WTC11 (cell line): ENCODE measurements at regions not wholly inside any gene's neighbourhood (a gene's known extent, or its start where the extent isn't known, plus 50 kb on each side); places are given as distances from the start of the nearest gene placed in this dataset.

Experiments
- ATAC-seq: fragments of 200-7000 bp; cut with Tn5 transposase; 2 replicates; pipeline ENCODE4 v1.10.0; 2021; ENCODE audit warnings: mild to moderate bottlenecking, moderate library complexity
- CTCF ChIA-PET: fragments of 300-600 bp; sonication (Branson Sonifier 250); formaldehyde crosslinking; loops from one replicate; lab custom pipeline; 2021; ENCODE audit warnings: antibody characterized with exemption; lab: Charles Lee
- POLR2A ChIA-PET: fragments of 350-600 bp; sonication (Branson Sonifier 250); formaldehyde crosslinking; loops from one replicate; lab custom pipeline; 2021; ENCODE audit warnings: antibody characterized with exemption; lab: Charles Lee
- DNase-seq: peaks from one replicate; pipeline ENCODE4 v3.0.0; 2021; ENCODE audit warnings: low spot score
- H3K27ac Mint-ChIP-seq: 2 replicates; pipeline ENCODE4 v1.8.0; 2021; ENCODE audit warnings: mixed read lengths
- H3K27me3 Mint-ChIP-seq: 2 replicates; pipeline ENCODE4 v1.8.0; 2021; ENCODE audit warnings: low read depth, mild to moderate bottlenecking, moderate library complexity, mixed read lengths
- H3K36me3 Mint-ChIP-seq: 2 replicates; pipeline ENCODE4 v1.8.0; 2021; ENCODE audit warnings: mixed read lengths
- H3K4me1 Mint-ChIP-seq: 2 replicates; pipeline ENCODE4 v1.8.0; 2022; ENCODE audit warnings: mixed read lengths
- H3K4me3 Mint-ChIP-seq: 2 replicates; pipeline ENCODE4 v1.8.0; 2021; ENCODE audit warnings: mild to moderate bottlenecking, moderate library complexity, mixed read lengths
- H3K9me3 Mint-ChIP-seq: 2 replicates; pipeline ENCODE4 v1.8.0; 2021; ENCODE audit warnings: mixed read lengths
- AR ChIP-seq: fragments of 250-450 bp; sonication (Bioruptor Pico); IDR thresholded peaks from 2 replicates; pipeline ENCODE4 v1.9.0; 2021; ENCODE audit warnings: mild to moderate bottlenecking
- HMGA2 ChIP-seq: fragments of 250-450 bp; sonication (Bioruptor Pico); IDR thresholded peaks from 2 replicates; pipeline ENCODE4 v1.4.0; 2021; ENCODE audit warnings: mild to moderate bottlenecking, moderate library complexity
- NFATC4 ChIP-seq: fragments of 250-450 bp; sonication (Bioruptor Pico); IDR thresholded peaks from 2 replicates; pipeline ENCODE4 v1.9.0; 2021; ENCODE audit warnings: mild to moderate bottlenecking
- NFYB ChIP-seq: sonication (generic); formaldehyde crosslinking; conservative IDR thresholded peaks from 2 replicates; pipeline ENCODE4 v1.8.0; 2022; ENCODE audit warnings: low read depth, missing genetic modification reagents
- NR1H2 ChIP-seq: sonication (generic); formaldehyde crosslinking; IDR thresholded peaks from 2 replicates; pipeline ENCODE4 v1.9.0; 2021; ENCODE audit warnings: mild to moderate bottlenecking, moderate library complexity, missing genetic modification reagents
- PREB ChIP-seq: sonication (generic); formaldehyde crosslinking; IDR thresholded peaks from 2 replicates; pipeline ENCODE4 v1.8.1; 2022; ENCODE audit warnings: mild to moderate bottlenecking, missing genetic modification reagents, moderate library complexity, borderline replicate concordance
- TEAD4 ChIP-seq: sonication (generic); formaldehyde crosslinking; IDR thresholded peaks from 2 replicates; pipeline ENCODE4 v1.8.0; 2022; ENCODE audit warnings: mild to moderate bottlenecking, missing genetic modification reagents
- ZBTB43 ChIP-seq: sonication (generic); formaldehyde crosslinking; IDR thresholded peaks from 2 replicates; pipeline ENCODE4 v1.8.1; 2023; ENCODE audit warnings: mild to moderate bottlenecking, missing genetic modification reagents
- ZNF423 ChIP-seq: fragments of 250-450 bp; sonication (Bioruptor Pico); IDR thresholded peaks from 2 replicates; pipeline ENCODE4 v2.1.2; 2022; ENCODE audit warnings: mild to moderate bottlenecking, moderate library complexity
- ZNF425 ChIP-seq: fragments of 250-450 bp; sonication (Bioruptor Pico); conservative IDR thresholded peaks from 2 replicates; pipeline ENCODE4 v1.9.0; 2021; ENCODE audit warnings: mild to moderate bottlenecking
- TF ChIP-seq, protein P1 (sequence below): sonication (generic); formaldehyde crosslinking; conservative IDR thresholded peaks from 2 replicates; pipeline ENCODE4 v1.8.1; 2023; ENCODE audit warnings: mild to moderate bottlenecking, low read depth, missing genetic modification reagents, moderate library complexity
- TF ChIP-seq, protein P2 (sequence below): sonication (generic); formaldehyde crosslinking; conservative IDR thresholded peaks from 2 replicates; pipeline ENCODE4 v1.8.1; 2022; ENCODE audit warnings: mild to moderate bottlenecking, missing genetic modification reagents
- TF ChIP-seq, protein P3 (sequence below): sonication (generic); formaldehyde crosslinking; IDR thresholded peaks from 2 replicates; pipeline ENCODE4 v1.8.1; 2022; ENCODE audit warnings: missing genetic modification reagents, borderline replicate concordance
- TF ChIP-seq, protein P4 (sequence below): sonication (generic); formaldehyde crosslinking; IDR thresholded peaks from 2 replicates; pipeline ENCODE4 v1.8.1; 2022; ENCODE audit warnings: low read depth, mild to moderate bottlenecking, moderate library complexity, missing genetic modification reagents, borderline replicate concordance
- TF ChIP-seq, protein P5 (sequence below): sonication (generic); formaldehyde crosslinking; IDR thresholded peaks from 2 replicates; pipeline ENCODE4 v1.8.1; 2023; ENCODE audit warnings: mild to moderate bottlenecking, missing genetic modification reagents, borderline replicate concordance

DNA sequence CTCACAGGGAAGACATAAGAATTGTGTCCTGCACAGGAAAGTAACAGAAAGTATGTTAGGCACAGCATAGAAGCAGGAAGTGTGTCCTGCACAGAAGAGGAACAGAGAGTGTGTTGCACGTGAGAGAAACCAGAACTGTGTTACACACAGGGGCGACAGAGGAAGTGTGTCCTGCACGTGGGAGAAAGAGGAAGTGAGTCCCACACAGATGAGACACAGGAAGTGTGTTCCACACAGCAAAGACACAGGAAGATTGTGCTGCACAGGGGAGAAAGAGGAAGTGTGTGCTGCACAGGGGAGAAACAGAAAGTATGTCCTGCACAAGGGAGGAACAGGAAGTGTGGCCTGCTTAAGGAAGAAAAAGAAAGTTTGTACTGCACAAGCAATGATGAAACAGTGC is 800.1 kb downstream of the CDY2B start (continued):
- TF ChIP-seq ZBTB43 (CRISPR knock-in tag) (no peak), ZNF425 (CRISPR knock-in tag) (no peak), AR (no peak), NFYB (CRISPR knock-in tag) (no peak), PREB (no peak), NR1H2 (CRISPR knock-in tag) (no peak), ZNF423 (no peak)
- TF ChIP-seq, protein P1, sequence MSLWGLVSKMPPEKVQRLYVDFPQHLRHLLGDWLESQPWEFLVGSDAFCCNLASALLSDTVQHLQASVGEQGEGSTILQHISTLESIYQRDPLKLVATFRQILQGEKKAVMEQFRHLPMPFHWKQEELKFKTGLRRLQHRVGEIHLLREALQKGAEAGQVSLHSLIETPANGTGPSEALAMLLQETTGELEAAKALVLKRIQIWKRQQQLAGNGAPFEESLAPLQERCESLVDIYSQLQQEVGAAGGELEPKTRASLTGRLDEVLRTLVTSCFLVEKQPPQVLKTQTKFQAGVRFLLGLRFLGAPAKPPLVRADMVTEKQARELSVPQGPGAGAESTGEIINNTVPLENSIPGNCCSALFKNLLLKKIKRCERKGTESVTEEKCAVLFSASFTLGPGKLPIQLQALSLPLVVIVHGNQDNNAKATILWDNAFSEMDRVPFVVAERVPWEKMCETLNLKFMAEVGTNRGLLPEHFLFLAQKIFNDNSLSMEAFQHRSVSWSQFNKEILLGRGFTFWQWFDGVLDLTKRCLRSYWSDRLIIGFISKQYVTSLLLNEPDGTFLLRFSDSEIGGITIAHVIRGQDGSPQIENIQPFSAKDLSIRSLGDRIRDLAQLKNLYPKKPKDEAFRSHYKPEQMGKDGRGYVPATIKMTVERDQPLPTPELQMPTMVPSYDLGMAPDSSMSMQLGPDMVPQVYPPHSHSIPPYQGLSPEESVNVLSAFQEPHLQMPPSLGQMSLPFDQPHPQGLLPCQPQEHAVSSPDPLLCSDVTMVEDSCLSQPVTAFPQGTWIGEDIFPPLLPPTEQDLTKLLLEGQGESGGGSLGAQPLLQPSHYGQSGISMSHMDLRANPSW: no peak
- TF ChIP-seq, protein P2, sequence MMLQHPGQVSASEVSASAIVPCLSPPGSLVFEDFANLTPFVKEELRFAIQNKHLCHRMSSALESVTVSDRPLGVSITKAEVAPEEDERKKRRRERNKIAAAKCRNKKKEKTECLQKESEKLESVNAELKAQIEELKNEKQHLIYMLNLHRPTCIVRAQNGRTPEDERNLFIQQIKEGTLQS: no peak
- TF ChIP-seq, protein P3, sequence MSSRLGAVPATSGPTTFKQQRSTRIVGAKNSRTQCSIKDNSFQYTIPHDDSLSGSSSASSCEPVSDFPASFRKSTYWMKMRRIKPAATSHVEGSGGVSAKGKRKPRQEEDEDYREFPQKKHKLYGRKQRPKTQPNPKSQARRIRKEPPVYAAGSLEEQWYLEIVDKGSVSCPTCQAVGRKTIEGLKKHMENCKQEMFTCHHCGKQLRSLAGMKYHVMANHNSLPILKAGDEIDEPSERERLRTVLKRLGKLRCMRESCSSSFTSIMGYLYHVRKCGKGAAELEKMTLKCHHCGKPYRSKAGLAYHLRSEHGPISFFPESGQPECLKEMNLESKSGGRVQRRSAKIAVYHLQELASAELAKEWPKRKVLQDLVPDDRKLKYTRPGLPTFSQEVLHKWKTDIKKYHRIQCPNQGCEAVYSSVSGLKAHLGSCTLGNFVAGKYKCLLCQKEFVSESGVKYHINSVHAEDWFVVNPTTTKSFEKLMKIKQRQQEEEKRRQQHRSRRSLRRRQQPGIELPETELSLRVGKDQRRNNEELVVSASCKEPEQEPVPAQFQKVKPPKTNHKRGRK (CRISPR knock-in tag): no peak

GRCh38 chrY:17067307-17067706 is 812.7 kb downstream of the CDY2B start:
- H3K27ac Mint-ChIP-seq: no peak overlapping the region
- peaks cover 9% of the 10 kb centered on the region for H3K36me3 Mint-ChIP-seq
- H3K4me1 Mint-ChIP-seq: peaks cover 5% of the 10 kb centered on the region; the same call in 1 of the 2 replicates
- no peaks in the 10 kb centered on the region for H3K27me3 Mint-ChIP-seq
- ChIA-PET CTCF (no interaction called here), POLR2A (no interaction called here)
- ATAC-seq (no peak), DNase-seq (no peak)
- H3K4me3 Mint-ChIP-seq: no peak overlapping the region
- TF ChIP-seq HMGA2 (CRISPR knock-in tag) (no peak), ZNF423 (no peak), NFATC4 (CRISPR knock-in tag) (no peak), TEAD4 (CRISPR knock-in tag) (no peak)
- TF ChIP-seq, protein P4, sequence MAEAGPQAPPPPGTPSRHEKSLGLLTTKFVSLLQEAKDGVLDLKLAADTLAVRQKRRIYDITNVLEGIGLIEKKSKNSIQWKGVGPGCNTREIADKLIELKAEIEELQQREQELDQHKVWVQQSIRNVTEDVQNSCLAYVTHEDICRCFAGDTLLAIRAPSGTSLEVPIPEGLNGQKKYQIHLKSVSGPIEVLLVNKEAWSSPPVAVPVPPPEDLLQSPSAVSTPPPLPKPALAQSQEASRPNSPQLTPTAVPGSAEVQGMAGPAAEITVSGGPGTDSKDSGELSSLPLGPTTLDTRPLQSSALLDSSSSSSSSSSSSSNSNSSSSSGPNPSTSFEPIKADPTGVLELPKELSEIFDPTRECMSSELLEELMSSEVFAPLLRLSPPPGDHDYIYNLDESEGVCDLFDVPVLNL (CRISPR knock-in tag): no peak
- TF ChIP-seq, protein P5, sequence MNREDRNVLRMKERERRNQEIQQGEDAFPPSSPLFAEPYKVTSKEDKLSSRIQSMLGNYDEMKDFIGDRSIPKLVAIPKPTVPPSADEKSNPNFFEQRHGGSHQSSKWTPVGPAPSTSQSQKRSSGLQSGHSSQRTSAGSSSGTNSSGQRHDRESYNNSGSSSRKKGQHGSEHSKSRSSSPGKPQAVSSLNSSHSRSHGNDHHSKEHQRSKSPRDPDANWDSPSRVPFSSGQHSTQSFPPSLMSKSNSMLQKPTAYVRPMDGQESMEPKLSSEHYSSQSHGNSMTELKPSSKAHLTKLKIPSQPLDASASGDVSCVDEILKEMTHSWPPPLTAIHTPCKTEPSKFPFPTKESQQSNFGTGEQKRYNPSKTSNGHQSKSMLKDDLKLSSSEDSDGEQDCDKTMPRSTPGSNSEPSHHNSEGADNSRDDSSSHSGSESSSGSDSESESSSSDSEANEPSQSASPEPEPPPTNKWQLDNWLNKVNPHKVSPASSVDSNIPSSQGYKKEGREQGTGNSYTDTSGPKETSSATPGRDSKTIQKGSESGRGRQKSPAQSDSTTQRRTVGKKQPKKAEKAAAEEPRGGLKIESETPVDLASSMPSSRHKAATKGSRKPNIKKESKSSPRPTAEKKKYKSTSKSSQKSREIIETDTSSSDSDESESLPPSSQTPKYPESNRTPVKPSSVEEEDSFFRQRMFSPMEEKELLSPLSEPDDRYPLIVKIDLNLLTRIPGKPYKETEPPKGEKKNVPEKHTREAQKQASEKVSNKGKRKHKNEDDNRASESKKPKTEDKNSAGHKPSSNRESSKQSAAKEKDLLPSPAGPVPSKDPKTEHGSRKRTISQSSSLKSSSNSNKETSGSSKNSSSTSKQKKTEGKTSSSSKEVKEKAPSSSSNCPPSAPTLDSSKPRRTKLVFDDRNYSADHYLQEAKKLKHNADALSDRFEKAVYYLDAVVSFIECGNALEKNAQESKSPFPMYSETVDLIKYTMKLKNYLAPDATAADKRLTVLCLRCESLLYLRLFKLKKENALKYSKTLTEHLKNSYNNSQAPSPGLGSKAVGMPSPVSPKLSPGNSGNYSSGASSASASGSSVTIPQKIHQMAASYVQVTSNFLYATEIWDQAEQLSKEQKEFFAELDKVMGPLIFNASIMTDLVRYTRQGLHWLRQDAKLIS: no peak
- peaks cover 22% of the 10 kb centered on the region for H3K9me3 Mint-ChIP-seq
